ENCODE measurements at regions not wholly inside any gene's neighbourhood (a gene's known extent, or its start where the extent isn't known, plus 50 kb on each side); places are given as distances from the start of the nearest gene placed in this dataset.

DNA sequence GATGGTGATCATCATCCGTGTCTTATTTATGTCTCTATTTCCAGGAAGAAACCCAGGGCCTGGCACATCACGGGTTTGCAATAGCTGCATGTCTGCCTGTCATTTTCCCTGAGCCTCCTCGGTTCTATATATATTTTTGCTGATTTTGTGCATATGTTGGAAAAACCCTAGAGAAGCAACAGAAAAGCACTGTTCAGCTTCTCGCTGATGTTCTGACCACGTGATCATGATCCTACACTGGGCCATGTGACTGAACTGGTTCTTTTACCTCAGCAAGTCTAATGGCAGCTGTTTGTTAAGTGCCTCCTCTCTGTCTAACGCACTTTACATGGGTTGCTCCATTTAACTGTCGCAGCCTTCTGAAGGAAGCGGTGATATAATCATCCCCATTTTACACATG is 71.3 kb downstream of the CMPK2 start:
- DNase-seq, result no peak
